Activated T-cell treated with anti-CD3 and anti-CD28 coated beads, Interleukin-2, amount 50 U/mL, for 1 hour (primary cell): ENCODE measurements at regions not wholly inside any gene's neighbourhood (a gene's known extent, or its start where the extent isn't known, plus 50 kb on each side); places are given as distances from the start of the nearest gene placed in this dataset.

Experiments used
- DNase-seq: peaks from one replicate; pipeline ENCODE4 v3.0.0-alpha.2; 2020

- no peak for DNase-seq
Measured at GRCh38 chr2:198788676-198789075, 669.1 kb downstream of the SATB2 start.

GRCh38 chr2:198782734-198783133 is 675.0 kb downstream of the SATB2 start:
- no peak for DNase-seq

- no peak for DNase-seq
Measured at GRCh38 chr2:198776616-198777406, 680.9 kb downstream of the SATB2 start.

- no peak for DNase-seq
Measured at GRCh38 chr2:198775737-198776136, 682.0 kb downstream of the SATB2 start.

- DNase-seq = no peak
Measured at GRCh38 chr2:198774576-198774975, 683.2 kb downstream of the SATB2 start.

- DNase-seq = no peak
Measured at GRCh38 chr2:198767694-198768093, 690.0 kb downstream of the SATB2 start.

- DNase-seq = no peak
Measured at GRCh38 chr2:198763793-198764192, 693.9 kb downstream of the SATB2 start.

GRCh38 chr2:198762441-198762840 is 695.3 kb downstream of the SATB2 start:
- no peak for DNase-seq

- no peak for DNase-seq
Measured at GRCh38 chr2:198757069-198757468, 700.7 kb downstream of the SATB2 start.

GRCh38 chr2:198756166-198756565 is 701.6 kb downstream of the SATB2 start:
- no peak for DNase-seq

GRCh38 chr2:198753101-198753500 is 704.6 kb downstream of the SATB2 start:
- DNase-seq = no peak

- DNase-seq = no peak
Measured at GRCh38 chr2:198749364-198749763, 708.4 kb downstream of the SATB2 start.

GRCh38 chr2:198731842-198732399 is 725.8 kb downstream of the SATB2 start:
- DNase-seq = no peak

- no peak for DNase-seq
Measured at GRCh38 chr2:198720266-198720665, 737.5 kb downstream of the SATB2 start.

- DNase-seq = no peak
Measured at GRCh38 chr2:198717451-198717850, 740.3 kb downstream of the SATB2 start.

GRCh38 chr2:198715302-198715835 is 742.4 kb downstream of the SATB2 start:
- DNase-seq = no peak

GRCh38 chr2:198712485-198712884 is 745.3 kb downstream of the SATB2 start:
- DNase-seq = no peak

- DNase-seq = no peak
Measured at GRCh38 chr2:198711484-198711883, 746.3 kb downstream of the SATB2 start.

- no peak for DNase-seq
Measured at GRCh38 chr2:198710562-198710961, 747.2 kb downstream of the SATB2 start.

GRCh38 chr2:198706476-198707082 is 751.2 kb downstream of the SATB2 start:
- DNase-seq = no peak

GRCh38 chr2:198703281-198703680 is 754.5 kb downstream of the SATB2 start:
- no peak for DNase-seq

- DNase-seq = no peak
Measured at GRCh38 chr2:198702796-198703195, 754.9 kb downstream of the SATB2 start.

- DNase-seq = no peak
Measured at GRCh38 chr2:198701481-198701880, 756.3 kb downstream of the SATB2 start.

GRCh38 chr2:198700319-198700718 is 757.4 kb downstream of the SATB2 start:
- DNase-seq = no peak
